Fibroblast of lung (primary cell): ENCODE measurements at regions not wholly inside any gene's neighbourhood (a gene's known extent, or its start where the extent isn't known, plus 50 kb on each side); places are given as distances from the start of the nearest gene placed in this dataset.

Source experiments
- CTCF ChIP-seq, 2 donors: IDR thresholded peaks in 1 of 2; conservative IDR thresholded peaks in 1 of 2; 1 replicate in 1 of 2; 2 replicates in 1 of 2; pipeline ENCODE4 v1.5.1; 2011 to 2012; ENCODE audit warnings: low read length in 2 of 2, control low read depth in 1 of 2, inconsistent platforms in 1 of 2, low read depth in 1 of 2, mild to moderate bottlenecking in 1 of 2
- EZH2 ChIP-seq: IDR thresholded peaks from 2 replicates; pipeline ENCODE4 v1.5.1; 2012; ENCODE audit warnings: low read length, control low read depth, mild to moderate bottlenecking; ENCODE audit errors: missing control alignments

DNA sequence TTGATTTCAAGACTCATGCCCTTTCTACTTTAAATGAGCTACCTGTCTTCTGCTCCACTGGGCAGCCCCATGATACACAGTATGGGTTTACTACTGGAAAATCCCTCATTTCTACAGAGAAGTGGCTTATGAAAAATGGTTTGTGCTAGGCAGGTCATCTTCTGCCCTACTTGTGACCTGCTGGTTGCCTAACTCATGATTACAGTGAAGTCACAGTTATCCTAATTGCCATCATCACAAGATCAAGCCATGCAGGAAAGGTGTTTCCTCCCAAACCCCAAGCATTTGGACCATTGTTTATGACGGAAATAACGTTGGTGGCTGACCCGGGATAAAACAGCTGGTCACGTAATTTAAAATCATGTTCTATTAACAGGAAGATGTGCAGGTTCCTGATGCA lies 330.6 kb downstream of the ACTL7B start:
- TF ChIP-seq CTCF (conservative IDR thresholded peaks at IDR 0.05 in 1 of 2, IDR thresholded peaks at IDR 0.05 in 1 of 2; ENCODE audit: low read depth in 1 of 2, low read length in 2 of 2) (no peak), EZH2 (no peak)
